ENCODE measurements at regions not wholly inside any gene's neighbourhood (a gene's known extent, or its start where the extent isn't known, plus 50 kb on each side); places are given as distances from the start of the nearest gene placed in this dataset.

DNA sequence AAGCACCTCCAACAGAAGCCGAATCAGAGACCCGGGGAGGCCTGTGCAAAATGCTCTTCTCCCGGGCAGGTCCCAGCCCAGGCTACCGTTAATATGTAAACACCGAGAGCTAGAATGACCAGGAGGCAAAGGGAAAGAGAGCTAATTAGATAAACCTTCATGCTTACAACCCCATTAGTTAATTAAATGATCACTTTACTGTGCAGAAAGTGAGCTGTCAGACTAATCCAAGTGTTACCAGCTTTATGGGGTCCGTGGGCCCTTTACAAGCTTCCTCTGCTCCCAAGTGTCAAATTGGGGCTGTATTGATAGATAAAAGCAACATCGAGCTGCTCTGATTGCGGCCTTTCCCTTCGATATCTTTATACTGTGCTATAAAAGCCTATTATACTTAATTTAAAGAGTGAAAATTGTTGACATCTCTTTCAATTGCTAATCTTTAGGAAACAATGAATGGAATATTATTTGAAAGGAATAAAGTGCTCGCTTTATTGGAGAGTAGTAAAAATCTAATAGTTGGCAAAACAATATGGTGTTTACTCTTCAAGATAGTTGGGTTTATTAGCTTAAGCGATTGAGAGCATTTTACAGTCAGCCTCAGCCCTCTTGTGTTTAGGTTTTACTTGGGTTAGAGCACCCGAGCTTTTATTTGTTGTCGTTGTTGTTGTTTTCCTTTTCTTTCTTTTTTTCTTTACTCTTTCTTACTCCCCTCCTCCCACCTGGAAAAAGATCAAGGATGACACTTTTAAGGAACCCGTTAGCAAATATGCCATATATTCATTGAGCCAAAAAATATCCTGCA is 189.3 kb upstream of the GPR12 start:
- ATAC-seq, result no peak
- TF ChIP-seq, protein P1, sequence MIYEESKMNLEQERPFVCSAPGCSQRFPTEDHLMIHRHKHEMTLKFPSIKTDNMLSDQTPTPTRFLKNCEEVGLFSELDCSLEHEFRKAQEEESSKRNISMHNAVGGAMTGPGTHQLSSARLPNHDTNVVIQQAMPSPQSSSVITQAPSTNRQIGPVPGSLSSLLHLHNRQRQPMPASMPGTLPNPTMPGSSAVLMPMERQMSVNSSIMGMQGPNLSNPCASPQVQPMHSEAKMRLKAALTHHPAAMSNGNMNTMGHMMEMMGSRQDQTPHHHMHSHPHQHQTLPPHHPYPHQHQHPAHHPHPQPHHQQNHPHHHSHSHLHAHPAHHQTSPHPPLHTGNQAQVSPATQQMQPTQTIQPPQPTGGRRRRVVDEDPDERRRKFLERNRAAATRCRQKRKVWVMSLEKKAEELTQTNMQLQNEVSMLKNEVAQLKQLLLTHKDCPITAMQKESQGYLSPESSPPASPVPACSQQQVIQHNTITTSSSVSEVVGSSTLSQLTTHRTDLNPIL (CRISPR knock-in tag; IDR thresholded peaks at IDR 0.05; ENCODE audit: low read depth), result no peak
- TF ChIP-seq, protein P2, sequence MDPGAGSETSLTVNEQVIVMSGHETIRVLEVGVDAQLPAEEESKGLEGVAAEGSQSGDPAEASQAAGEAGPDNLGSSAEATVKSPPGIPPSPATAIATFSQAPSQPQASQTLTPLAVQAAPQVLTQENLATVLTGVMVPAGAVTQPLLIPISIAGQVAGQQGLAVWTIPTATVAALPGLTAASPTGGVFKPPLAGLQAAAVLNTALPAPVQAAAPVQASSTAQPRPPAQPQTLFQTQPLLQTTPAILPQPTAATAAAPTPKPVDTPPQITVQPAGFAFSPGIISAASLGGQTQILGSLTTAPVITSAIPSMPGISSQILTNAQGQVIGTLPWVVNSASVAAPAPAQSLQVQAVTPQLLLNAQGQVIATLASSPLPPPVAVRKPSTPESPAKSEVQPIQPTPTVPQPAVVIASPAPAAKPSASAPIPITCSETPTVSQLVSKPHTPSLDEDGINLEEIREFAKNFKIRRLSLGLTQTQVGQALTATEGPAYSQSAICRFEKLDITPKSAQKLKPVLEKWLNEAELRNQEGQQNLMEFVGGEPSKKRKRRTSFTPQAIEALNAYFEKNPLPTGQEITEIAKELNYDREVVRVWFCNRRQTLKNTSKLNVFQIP (CRISPR knock-in tag; IDR thresholded peaks at IDR 0.05; ENCODE audit: borderline replicate concordance, low read depth), result no peak
- TF ChIP-seq PPARA (CRISPR knock-in tag; IDR thresholded peaks at IDR 0.05; ENCODE audit: borderline replicate concordance) (no peak), SNAI2 (CRISPR knock-in tag; IDR thresholded peaks at IDR 0.05) (no peak), ZNF565 (CRISPR knock-in tag; conservative IDR thresholded peaks at IDR 0.05; ENCODE audit: low read depth) (no peak), BACH2 (CRISPR knock-in tag; IDR thresholded peaks at IDR 0.05; ENCODE audit: borderline replicate concordance) (no peak), TCF4 (CRISPR knock-in tag; IDR thresholded peaks at IDR 0.05; ENCODE audit: borderline replicate concordance) (no peak)
- TF ChIP-seq, protein P3, sequence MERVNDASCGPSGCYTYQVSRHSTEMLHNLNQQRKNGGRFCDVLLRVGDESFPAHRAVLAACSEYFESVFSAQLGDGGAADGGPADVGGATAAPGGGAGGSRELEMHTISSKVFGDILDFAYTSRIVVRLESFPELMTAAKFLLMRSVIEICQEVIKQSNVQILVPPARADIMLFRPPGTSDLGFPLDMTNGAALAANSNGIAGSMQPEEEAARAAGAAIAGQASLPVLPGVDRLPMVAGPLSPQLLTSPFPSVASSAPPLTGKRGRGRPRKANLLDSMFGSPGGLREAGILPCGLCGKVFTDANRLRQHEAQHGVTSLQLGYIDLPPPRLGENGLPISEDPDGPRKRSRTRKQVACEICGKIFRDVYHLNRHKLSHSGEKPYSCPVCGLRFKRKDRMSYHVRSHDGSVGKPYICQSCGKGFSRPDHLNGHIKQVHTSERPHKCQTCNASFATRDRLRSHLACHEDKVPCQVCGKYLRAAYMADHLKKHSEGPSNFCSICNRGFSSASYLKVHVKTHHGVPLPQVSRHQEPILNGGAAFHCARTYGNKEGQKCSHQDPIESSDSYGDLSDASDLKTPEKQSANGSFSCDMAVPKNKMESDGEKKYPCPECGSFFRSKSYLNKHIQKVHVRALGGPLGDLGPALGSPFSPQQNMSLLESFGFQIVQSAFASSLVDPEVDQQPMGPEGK (CRISPR knock-in tag; IDR thresholded peaks at IDR 0.05; ENCODE audit: borderline replicate concordance), result no peak

DNA sequence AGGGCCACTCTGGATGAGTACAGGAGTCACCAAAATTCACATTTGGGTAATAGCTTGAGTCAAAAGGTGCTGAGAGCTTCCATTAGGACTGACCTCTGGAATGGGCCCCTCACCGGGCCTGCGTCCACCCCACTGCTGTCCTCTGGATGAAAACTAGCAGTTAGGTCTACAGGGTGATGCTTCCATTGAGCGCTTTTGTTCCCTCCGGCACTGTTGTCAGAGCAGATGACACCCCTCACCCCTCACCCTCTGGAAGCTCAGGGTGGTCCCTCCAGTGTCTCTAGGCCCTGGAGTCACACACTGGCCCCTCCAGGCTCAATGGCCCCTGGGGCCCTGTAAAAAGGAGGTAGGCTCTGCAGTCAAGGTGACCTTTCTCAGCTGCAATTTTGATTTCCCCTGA is 187.8 kb upstream of the GPR12 start:
- TF ChIP-seq GLIS3 (CRISPR knock-in tag; IDR thresholded peaks at IDR 0.05), result no peak
- TF ChIP-seq TCF4 (CRISPR knock-in tag; IDR thresholded peaks at IDR 0.05; ENCODE audit: borderline replicate concordance), result no peak
- TF ChIP-seq BACH2 (CRISPR knock-in tag; IDR thresholded peaks at IDR 0.05; ENCODE audit: borderline replicate concordance), result no peak
- no peak for TF ChIP-seq ZFP30 (CRISPR knock-in tag; IDR thresholded peaks at IDR 0.05)
- TF ChIP-seq ZNF8 (CRISPR knock-in tag; IDR thresholded peaks at IDR 0.05), result no peak
- no peak for TF ChIP-seq ZNF70 (CRISPR knock-in tag; IDR thresholded peaks at IDR 0.05)
- no peak for TF ChIP-seq SNAI2 (CRISPR knock-in tag; IDR thresholded peaks at IDR 0.05)
- no peak for TF ChIP-seq ISL1 (CRISPR knock-in tag; IDR thresholded peaks at IDR 0.05)
- TF ChIP-seq, protein P2 (CRISPR knock-in tag; IDR thresholded peaks at IDR 0.05; ENCODE audit: borderline replicate concordance, low read depth), result no peak
- no peak for TF ChIP-seq ESRRG (CRISPR knock-in tag; IDR thresholded peaks at IDR 0.05)
- TF ChIP-seq, protein P1 (CRISPR knock-in tag; IDR thresholded peaks at IDR 0.05; ENCODE audit: low read depth), result no peak
- ATAC-seq, result no peak

DNA sequence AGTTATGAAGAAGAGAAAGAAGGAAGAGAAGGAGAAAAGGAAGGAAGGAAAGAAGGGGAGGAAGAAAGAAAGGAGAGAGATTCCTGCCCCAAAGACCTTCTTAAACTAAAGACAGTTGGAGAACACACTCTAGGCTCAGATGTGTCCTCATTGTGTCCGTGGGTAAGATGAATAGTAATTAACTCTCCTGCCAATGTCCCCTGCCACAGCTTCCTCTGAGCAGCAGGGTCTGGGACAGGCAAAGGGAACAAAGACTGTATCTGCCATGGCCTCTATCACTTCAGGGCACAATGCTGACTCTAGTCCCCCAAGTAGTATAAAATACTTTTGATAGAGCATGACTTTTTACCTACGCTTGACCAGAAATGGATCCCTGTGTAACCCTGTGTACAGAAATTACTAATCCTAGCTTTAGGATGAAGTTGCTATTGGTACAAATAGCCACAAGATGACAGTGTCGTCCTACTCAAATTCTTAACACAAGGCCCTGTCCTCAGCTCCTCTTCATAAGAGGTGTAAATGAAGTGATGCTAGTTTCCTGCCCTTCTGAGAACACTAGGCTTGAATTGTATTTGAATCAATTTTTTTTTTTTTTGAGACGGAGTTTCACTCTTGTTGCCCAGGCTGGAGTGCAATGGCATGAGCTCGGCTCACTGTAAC is 186.2 kb upstream of the GPR12 start:
- TF ChIP-seq ZFP30 (CRISPR knock-in tag; IDR thresholded peaks at IDR 0.05) (no peak), ZNF565 (CRISPR knock-in tag; conservative IDR thresholded peaks at IDR 0.05; ENCODE audit: low read depth) (no peak), ZC3H10 (CRISPR knock-in tag; IDR thresholded peaks at IDR 0.05) (no peak), TCF4 (CRISPR knock-in tag; IDR thresholded peaks at IDR 0.05; ENCODE audit: borderline replicate concordance) (no peak), RARB (CRISPR knock-in tag; IDR thresholded peaks at IDR 0.05) (no peak), CSDC2 (CRISPR knock-in tag; IDR thresholded peaks at IDR 0.05) (no peak), TOX (CRISPR knock-in tag; IDR thresholded peaks at IDR 0.05; ENCODE audit: borderline replicate concordance) (no peak), ARNTL (CRISPR knock-in tag; IDR thresholded peaks at IDR 0.05; ENCODE audit: borderline replicate concordance, low read depth) (no peak), ESRRG (CRISPR knock-in tag; IDR thresholded peaks at IDR 0.05) (no peak)
- ATAC-seq, result peak; percentile 92

Measured in SK-N-SH treated with all-trans-retinoic acid at 6 μM for 48 hours (cell line).